NCI-H146 treated with DMSO at 0.1 percent for 48 hours (cell line): ENCODE measurements at regions not wholly inside any gene's neighbourhood (a gene's known extent, or its start where the extent isn't known, plus 50 kb on each side); places are given as distances from the start of the nearest gene placed in this dataset.
A peak's percentile ranks its signal among the peaks of the same experiment; 100 is the strongest.

ENCODE experiments used
- DNase-seq: peaks from one replicate; lab custom pipeline; 2025; ENCODE audit not compliant: unreplicated experiment; lab: John Stamatoyannopoulos, UW

- peak; percentile 83 for DNase-seq
Measured at GRCh38 chrX:10744007-10744406, 123.6 kb upstream of the MID1 start.

GRCh38 chrX:10747975-10748374 is 127.6 kb upstream of the MID1 start:
- DNase-seq, result no peak

- no peak for DNase-seq
Measured at GRCh38 chrX:10749113-10749512, 128.7 kb upstream of the MID1 start.

GRCh38 chrX:10750581-10750980 is 130.2 kb upstream of the MID1 start:
- no peak for DNase-seq

GRCh38 chrX:10753116-10753515 is 132.7 kb upstream of the MID1 start:
- DNase-seq, result no peak

GRCh38 chrX:10754445-10754844 is 134.1 kb upstream of the MID1 start:
- no peak for DNase-seq

GRCh38 chrX:10755439-10756334 is 135.3 kb upstream of the MID1 start:
- DNase-seq, result no peak

GRCh38 chrX:10756441-10756840 is 136.1 kb upstream of the MID1 start:
- DNase-seq, result no peak

GRCh38 chrX:10759141-10759799 is 138.9 kb upstream of the MID1 start:
- no peak for DNase-seq

- DNase-seq, result peak; percentile 12
Measured at GRCh38 chrX:10761447-10761846, 141.1 kb upstream of the MID1 start.

GRCh38 chrX:10769195-10769594 is 148.8 kb upstream of the MID1 start:
- peak; percentile 68 for DNase-seq

- DNase-seq, result peak; percentile 76
Measured at GRCh38 chrX:10769696-10770619, 149.6 kb upstream of the MID1 start.

GRCh38 chrX:10773318-10773717 is 152.9 kb upstream of the MID1 start:
- DNase-seq, result no peak

- peak; percentile 13 for DNase-seq
Measured at GRCh38 chrX:10781847-10782530, 161.6 kb upstream of the MID1 start.

- no peak for DNase-seq
Measured at GRCh38 chrX:10783451-10783995, 163.1 kb upstream of the MID1 start.

GRCh38 chrX:10787264-10787663 is 166.9 kb upstream of the MID1 start:
- no peak for DNase-seq

- no peak for DNase-seq
Measured at GRCh38 chrX:10794203-10794630, 173.8 kb upstream of the MID1 start.

GRCh38 chrX:10795721-10796120 is 175.3 kb upstream of the MID1 start:
- DNase-seq, result no peak

GRCh38 chrX:10797466-10797865 is 177.1 kb upstream of the MID1 start:
- no peak for DNase-seq

- no peak for DNase-seq
Measured at GRCh38 chrX:10798041-10798440, 177.7 kb upstream of the MID1 start.
